ENCODE measurements at regions not wholly inside any gene's neighbourhood (a gene's known extent, or its start where the extent isn't known, plus 50 kb on each side); places are given as distances from the start of the nearest gene placed in this dataset.

DNA sequence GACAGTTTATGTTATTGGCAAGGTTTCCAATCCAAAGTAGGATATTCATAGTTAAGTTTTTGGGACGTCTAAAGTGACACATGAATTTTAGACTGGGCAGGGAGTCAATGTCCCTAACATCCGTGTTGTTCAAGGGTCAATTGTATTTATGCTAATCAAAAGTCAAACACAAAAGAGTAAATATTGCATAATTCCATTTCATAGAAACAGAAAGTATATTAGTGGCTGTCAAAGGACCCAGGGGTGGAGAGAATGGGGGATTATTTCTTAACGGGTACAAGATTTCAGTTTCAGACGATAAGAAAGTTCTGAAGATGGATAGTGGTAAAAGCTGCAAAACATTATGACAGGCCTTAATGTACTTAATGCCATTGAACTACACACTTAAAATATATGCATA, 971.8 kb upstream of the AGA start:
- no peak for DNase-seq (ENCODE audit: extremely low read depth in 1 of 11, low read depth in 9 of 11, low spot score in 4 of 11)

DNA sequence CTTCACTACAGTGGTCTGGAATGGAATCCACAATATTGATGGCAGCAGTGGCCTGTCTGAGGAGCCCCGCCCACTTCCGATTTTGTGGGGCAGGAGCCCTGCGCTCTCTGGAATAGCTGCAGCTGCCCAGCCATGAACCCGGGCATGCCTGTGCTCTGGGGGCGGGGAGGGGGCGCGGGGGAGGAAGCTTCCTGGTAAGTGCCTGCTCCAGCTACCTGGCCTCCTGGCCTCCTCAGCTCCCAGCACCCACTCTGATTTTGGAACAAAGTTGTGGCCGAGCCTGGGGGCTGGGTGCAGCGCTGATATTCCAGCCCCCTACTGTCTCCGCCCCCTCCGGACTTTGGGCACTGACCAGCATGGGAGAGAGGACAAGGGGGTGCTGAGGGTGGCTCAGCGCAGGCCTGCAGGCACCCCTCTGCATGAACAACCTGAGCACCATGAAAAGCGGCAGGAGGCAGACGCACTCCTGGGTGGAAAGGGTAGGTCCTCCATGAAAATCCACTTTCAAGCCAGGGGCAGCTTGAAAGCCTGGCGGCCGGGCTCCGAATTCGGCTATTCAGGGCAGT, 972.7 kb upstream of the AGA start:
- DNase-seq (ENCODE audit: extremely low read depth in 1 of 11, low read depth in 9 of 11, low spot score in 4 of 11), result no peak

DNA sequence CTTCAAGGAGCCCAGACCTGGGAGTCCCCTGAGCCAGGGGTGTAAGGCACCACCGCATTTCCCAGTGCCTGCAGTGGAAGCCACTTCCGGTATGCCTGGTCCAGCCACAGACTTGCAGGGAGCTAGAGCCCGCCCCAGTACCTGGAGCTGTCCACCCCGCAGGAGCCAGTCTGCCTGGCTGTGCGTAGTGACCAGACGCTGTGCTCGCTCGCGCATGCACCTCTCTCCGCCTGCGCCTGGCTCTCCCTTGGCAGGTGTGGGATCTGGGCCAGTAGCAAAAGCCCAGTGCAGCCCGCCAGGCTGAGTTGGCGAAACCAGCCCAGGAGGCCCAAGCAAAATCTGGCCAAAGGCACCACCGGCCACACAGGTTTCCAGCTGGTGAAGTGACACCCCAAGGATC, 973.7 kb upstream of the AGA start:
- no peak for DNase-seq (ENCODE audit: extremely low read depth in 1 of 11, low read depth in 9 of 11, low spot score in 4 of 11)

DNA sequence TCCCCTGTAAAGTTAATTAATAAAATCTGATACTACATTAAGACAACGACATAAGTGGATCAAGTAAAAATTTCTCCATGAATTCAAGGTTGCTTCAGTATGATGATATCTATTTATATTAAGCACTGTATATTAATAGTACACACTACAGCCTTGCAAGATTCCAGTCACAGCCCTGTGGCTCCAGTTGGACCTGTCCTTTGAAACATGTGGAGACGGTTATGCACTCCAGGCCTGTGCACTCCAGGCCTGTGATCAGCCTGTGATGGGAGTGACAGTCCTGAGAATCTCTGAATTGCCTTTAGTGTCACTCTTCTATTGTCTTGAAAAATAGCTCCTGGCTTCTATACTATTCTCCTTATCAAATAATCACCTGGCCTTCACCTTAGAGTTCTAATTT, 981.1 kb upstream of the AGA start:
- no peak for DNase-seq (ENCODE audit: extremely low read depth in 1 of 11, low read depth in 9 of 11, low spot score in 4 of 11)

DNA sequence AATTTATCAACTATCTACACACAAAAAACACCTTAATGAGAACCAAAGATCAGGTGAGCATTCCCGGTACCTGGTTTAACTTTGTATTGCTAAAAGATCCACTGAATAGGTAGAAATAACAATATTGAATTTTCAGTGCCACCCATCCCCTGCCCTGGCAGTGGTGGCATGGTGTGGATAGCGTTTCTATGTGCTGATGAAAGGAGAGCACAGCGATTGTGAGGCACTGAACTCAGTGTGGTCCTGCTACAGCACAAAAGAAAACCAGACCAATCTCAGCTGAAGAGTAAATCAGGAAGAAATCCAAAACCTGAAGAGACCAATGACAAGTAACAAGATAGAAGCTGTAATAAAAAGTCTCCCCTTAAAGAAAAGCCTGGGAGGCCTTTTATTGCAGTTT, 984.6 kb upstream of the AGA start:
- no peak for DNase-seq (ENCODE audit: extremely low read depth in 1 of 11, low read depth in 9 of 11, low spot score in 4 of 11)

DNA sequence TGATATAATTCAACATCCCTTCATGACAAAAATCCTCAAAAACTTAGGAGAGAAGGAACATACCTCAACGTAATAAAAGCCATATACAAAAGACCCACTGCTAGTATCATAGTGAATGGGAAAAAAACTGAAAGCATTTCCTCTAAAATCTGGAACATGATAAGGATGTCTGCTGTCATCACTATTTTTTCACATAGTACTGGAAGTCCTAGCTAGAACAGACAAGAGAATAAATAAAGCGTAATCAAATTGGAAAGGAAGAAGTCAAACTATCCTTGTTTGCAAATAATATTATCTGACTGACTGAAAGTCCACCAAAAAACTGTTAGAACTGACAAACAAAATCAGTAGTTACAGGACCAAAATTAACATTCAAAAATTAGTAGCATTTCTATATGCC, 985.4 kb upstream of the AGA start:
- no peak for DNase-seq (ENCODE audit: extremely low read depth in 1 of 11, low read depth in 9 of 11, low spot score in 4 of 11)

DNA sequence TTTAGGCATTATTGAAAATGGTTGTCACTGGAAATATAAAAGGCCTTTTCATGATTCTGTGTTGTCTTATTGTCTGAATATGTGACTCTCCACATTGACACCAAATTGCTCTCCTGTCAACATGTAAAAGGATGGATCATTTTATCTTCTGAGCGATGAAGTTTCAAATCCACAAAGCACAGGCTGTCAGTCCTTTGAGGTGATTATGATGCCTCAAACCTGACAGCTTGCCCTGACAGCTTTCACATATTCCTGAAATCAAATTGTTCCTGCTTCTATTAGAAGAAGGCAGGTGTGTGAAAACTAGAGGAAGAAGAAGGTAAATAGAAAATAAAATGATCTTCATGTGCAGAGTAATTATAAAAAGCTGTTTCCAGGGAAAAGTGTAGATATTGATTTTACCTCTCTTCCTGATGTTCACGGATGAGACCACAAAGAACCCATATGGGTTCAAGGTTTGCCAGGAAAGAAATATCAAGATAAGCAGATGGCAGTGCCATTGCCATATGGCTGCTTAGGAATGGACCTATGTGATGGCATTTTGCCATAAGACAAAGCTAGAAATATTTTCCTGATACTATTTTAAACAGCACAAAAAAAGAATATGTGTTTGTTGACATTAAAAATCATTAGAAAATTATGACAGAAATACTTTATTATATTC, 1006.3 kb upstream of the AGA start:
- DNase-seq (ENCODE audit: extremely low read depth in 1 of 11, low read depth in 9 of 11, low spot score in 4 of 11), result no peak

- no peak for DNase-seq (ENCODE audit: extremely low read depth in 1 of 11, low read depth in 9 of 11, low spot score in 4 of 11)
Measured at GRCh38 chr4:178450614-178451013, 1008.4 kb upstream of the AGA start.

GRCh38 chr4:178453057-178453456, 1010.8 kb upstream of the AGA start:
- DNase-seq (ENCODE audit: extremely low read depth in 1 of 11, low read depth in 9 of 11, low spot score in 4 of 11), result no peak

DNA sequence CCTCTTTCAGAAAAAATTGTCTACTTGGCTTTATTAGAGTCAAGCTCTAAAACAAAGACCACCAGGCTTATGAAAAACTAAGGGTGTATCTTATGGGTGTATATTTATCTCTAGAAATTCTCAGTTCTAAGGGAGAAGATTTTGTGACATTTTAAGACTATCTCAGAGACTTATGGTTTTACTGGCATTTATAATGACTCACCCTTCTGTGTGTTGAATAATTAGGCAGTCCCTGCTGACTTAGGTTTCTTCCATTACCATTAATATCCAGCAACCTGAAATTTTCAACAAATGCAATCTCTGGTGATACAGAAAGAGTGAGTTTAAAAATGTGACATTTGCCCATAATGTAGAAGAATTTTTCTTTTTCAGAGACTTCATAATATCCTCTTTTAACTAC, 1015.0 kb upstream of the AGA start:
- no peak for DNase-seq (ENCODE audit: extremely low read depth in 1 of 11, low read depth in 9 of 11, low spot score in 4 of 11)

DNA sequence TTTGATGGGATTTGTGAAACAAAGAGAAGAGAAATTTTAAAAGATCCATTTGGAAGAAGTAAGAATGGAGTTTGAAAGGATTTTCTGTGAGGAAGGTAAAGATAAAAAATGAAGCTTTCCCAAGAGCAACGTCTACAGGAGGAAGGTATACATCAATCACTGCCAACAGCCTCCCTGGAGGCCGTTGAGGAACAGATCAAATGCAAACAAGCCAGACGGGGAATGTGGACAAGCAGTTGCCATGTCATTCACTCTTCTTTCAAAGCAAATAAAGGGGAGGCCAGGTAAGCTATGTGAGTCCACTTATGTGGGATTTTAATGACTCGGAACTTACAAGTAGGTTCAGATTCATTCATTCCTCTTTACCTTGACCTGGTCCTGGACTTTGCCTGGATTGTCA, 1020.5 kb upstream of the AGA start:
- no peak for DNase-seq (ENCODE audit: extremely low read depth in 1 of 11, low read depth in 9 of 11, low spot score in 4 of 11)

- no peak for DNase-seq (ENCODE audit: extremely low read depth in 1 of 11, low read depth in 9 of 11, low spot score in 4 of 11)
Measured at GRCh38 chr4:178463747-178464146, 1021.5 kb upstream of the AGA start.

GRCh38 chr4:178470996-178471784, 1029.0 kb upstream of the AGA start:
- no peak for DNase-seq (ENCODE audit: extremely low read depth in 1 of 11, low read depth in 9 of 11, low spot score in 4 of 11)

DNA sequence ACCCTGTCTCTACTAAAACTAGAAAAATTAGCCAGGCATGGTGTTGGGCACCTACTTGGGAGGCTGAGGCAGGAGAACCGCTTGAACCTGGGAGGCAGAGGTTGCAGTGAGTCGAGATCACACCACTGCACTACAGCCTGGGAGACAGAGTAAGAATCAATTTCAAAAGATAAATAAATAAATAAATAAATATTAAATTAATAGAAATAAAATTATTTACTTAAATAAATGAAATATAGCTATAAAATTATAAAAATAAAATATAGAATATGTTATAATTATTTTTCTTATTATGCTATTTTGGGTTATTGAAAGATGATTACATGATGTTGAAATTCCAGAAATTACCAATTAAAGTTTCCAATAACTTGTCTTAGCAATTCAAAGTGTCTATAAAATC, 1029.8 kb upstream of the AGA start:
- no peak for DNase-seq (ENCODE audit: extremely low read depth in 1 of 11, low read depth in 9 of 11, low spot score in 4 of 11)

GRCh38 chr4:178480105-178480504, 1037.9 kb upstream of the AGA start:
- DNase-seq (ENCODE audit: extremely low read depth in 1 of 11, low read depth in 9 of 11, low spot score in 4 of 11), result peak in 2 of 11 donors; percentile 5

DNA sequence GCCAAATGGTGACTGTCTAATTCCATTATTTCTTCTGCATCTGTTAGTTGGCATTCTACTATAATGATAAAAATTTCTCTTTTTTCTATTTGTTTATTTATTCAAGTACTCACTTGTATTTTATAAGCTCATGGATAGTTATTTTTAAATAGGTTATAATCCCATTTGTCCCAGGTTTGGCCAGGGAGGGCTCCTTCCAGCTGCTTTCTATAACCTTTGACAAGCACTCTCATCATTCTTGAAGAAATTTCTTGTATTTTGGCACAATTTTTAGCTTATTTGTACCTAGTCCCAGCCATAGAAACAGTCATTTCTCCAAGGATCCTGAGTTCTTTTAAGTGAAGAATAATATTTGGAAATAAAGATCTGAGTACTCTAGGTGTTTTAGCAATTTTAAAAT, 1038.6 kb upstream of the AGA start:
- no peak for DNase-seq (ENCODE audit: extremely low read depth in 1 of 11, low read depth in 9 of 11, low spot score in 4 of 11)

- no peak for DNase-seq (ENCODE audit: extremely low read depth in 1 of 11, low read depth in 9 of 11, low spot score in 4 of 11)
Measured at GRCh38 chr4:178481564-178481963, 1039.3 kb upstream of the AGA start.

- DNase-seq (ENCODE audit: extremely low read depth in 1 of 11, low read depth in 9 of 11, low spot score in 4 of 11), result no peak
Measured at GRCh38 chr4:178523038-178523437, 1080.8 kb upstream of the AGA start.

DNA sequence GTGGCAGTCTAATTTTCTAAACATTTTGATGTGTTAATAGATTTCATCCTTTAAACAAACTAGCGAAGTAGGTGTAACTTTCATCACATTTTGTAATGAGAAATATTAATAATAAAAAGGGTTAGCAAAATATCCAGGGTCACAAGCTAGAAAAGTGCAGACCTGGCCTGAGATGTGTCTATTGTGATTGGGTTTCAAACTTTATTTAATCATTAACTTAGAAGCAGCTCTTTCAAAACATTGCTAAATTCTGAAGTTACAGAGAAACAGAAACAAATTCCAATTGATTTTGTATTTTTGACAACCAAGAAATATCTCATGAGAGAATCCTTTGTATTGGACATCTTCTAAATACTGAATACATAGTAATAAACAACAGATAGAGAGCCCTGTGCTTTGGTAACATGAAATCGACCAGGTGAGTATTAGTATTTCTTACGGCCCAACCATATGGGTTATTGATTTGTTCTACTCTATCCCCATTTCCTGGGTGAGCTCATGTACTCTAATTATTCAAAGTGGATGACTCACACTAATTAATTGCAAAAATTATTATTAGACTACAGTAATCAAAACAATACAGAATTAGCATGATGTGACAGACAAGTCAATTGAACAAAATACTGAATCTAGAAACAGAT, 1093.8 kb upstream of the AGA start:
- DNase-seq (ENCODE audit: extremely low read depth in 1 of 11, low read depth in 9 of 11, low spot score in 4 of 11), result no peak

DNA sequence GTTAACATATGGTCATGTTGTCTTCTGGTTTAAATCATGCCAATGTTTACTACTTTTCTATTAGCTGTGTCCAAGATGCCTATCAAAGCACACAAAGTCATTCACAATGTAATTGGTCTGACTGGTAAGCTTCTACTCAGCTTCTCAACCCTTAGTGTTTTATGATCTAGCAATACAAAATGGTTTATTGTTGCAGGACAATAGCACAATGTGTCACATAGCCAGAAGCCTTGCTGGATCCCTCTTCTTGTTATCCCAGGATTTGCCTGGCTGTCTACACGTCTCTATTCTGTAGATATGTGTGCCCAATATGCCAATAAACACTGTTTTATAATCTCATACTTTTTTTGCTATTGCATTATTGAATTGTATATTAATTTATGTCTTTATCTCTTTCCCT, 1111.0 kb upstream of the AGA start:
- no peak for DNase-seq (ENCODE audit: extremely low read depth in 1 of 11, low read depth in 9 of 11, low spot score in 4 of 11)
